ENCODE measurements at regions not wholly inside any gene's neighbourhood (a gene's known extent, or its start where the extent isn't known, plus 50 kb on each side); places are given as distances from the start of the nearest gene placed in this dataset.

DNA sequence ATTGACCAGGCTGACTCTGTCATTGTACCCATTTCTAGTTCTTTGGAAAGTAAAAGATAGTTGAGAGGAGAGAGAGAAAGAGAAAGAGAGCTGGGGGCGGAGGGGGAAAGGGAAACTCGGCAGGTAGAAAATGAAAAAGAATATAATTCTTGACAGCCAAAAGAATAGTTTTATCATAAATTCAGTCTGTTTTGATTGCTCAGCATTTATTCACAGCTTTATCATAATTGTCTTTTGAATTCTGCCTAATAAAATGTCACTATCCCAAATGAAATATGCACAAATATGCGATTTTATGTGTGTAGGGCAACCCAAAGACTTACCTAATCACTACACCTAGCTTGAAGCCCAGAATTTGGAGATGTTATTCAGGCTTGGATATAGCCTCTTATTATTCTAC lies 1024.0 kb upstream of the PABPC4L start:
- TF ChIP-seq, protein P1, sequence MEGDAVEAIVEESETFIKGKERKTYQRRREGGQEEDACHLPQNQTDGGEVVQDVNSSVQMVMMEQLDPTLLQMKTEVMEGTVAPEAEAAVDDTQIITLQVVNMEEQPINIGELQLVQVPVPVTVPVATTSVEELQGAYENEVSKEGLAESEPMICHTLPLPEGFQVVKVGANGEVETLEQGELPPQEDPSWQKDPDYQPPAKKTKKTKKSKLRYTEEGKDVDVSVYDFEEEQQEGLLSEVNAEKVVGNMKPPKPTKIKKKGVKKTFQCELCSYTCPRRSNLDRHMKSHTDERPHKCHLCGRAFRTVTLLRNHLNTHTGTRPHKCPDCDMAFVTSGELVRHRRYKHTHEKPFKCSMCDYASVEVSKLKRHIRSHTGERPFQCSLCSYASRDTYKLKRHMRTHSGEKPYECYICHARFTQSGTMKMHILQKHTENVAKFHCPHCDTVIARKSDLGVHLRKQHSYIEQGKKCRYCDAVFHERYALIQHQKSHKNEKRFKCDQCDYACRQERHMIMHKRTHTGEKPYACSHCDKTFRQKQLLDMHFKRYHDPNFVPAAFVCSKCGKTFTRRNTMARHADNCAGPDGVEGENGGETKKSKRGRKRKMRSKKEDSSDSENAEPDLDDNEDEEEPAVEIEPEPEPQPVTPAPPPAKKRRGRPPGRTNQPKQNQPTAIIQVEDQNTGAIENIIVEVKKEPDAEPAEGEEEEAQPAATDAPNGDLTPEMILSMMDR (IDR thresholded peaks at IDR 0.05; ENCODE audit: insufficient read depth, low read length, poor library complexity, severe bottlenecking), result no peak
- no peak for TF ChIP-seq EZH2phosphoT487 (conservative IDR thresholded peaks at IDR 0.05; ENCODE audit: low read length)

Measured in SU-DHL-6 (cell line).